Esophagus muscularis mucosa (tissue), 4 donors: ENCODE measurements at regions not wholly inside any gene's neighbourhood (a gene's known extent, or its start where the extent isn't known, plus 50 kb on each side); places are given as distances from the start of the nearest gene placed in this dataset.

Source experiments
- EP300 ChIP-seq: sonication (generic); formaldehyde crosslinking; IDR thresholded peaks from one replicate; pipeline ENCODE4 v1.6.1; 2017; ENCODE audit warnings: antibody characterized with exemption
- POLR2A ChIP-seq: fragments of 450-650 bp; IDR thresholded peaks from one replicate; pipeline ENCODE4 v1.6.1; 2017; ENCODE audit warnings: antibody characterized with exemption, moderate library complexity, mild to moderate bottlenecking, low read depth
- POLR2AphosphoS5 ChIP-seq, 2 donors: sonication (generic); formaldehyde crosslinking; IDR thresholded peaks; one replicate each; pipeline ENCODE4 v1.6.1; 2017; ENCODE audit warnings: antibody characterized with exemption in 2 of 2
- TF ChIP-seq, protein P1 (sequence below), 3 experiments: fragments of 200-600 bp in 2 of 3; fragments of 450-650 bp in 1 of 3; sonication (generic) in 2 of 3; IDR thresholded peaks; one replicate each; pipeline ENCODE4 v1.5.1; 2017 to 2019; ENCODE audit warnings: antibody characterized with exemption in 3 of 3, mild to moderate bottlenecking in 2 of 3, moderate library complexity in 1 of 3

- TF ChIP-seq, protein P1, sequence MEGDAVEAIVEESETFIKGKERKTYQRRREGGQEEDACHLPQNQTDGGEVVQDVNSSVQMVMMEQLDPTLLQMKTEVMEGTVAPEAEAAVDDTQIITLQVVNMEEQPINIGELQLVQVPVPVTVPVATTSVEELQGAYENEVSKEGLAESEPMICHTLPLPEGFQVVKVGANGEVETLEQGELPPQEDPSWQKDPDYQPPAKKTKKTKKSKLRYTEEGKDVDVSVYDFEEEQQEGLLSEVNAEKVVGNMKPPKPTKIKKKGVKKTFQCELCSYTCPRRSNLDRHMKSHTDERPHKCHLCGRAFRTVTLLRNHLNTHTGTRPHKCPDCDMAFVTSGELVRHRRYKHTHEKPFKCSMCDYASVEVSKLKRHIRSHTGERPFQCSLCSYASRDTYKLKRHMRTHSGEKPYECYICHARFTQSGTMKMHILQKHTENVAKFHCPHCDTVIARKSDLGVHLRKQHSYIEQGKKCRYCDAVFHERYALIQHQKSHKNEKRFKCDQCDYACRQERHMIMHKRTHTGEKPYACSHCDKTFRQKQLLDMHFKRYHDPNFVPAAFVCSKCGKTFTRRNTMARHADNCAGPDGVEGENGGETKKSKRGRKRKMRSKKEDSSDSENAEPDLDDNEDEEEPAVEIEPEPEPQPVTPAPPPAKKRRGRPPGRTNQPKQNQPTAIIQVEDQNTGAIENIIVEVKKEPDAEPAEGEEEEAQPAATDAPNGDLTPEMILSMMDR (IDR thresholded peaks at IDR 0.05) = no peak
- TF ChIP-seq EP300 (no peak), POLR2A (no peak), POLR2AphosphoS5 (IDR thresholded peaks at IDR 0.05) (no peak)
Measured at GRCh38 chr14:53330441-53330840, 177.3 kb upstream of the DDHD1 start.
